ENCODE measurements at regions not wholly inside any gene's neighbourhood (a gene's known extent, or its start where the extent isn't known, plus 50 kb on each side); places are given as distances from the start of the nearest gene placed in this dataset.

- no peak for TF ChIP-seq CTCF (IDR thresholded peaks at IDR 0.05)
- no peak for TF ChIP-seq POLR2A (IDR thresholded peaks at IDR 0.05)
- no peak for TF ChIP-seq POLR2AphosphoS5 (IDR thresholded peaks at IDR 0.05)
Measured at GRCh38 chr14:87231336-87232026, 761.5 kb downstream of the GALC start.

Data from breast epithelium (tissue), 3 donors.